ENCODE measurements at regions not wholly inside any gene's neighbourhood (a gene's known extent, or its start where the extent isn't known, plus 50 kb on each side); places are given as distances from the start of the nearest gene placed in this dataset.

DNA sequence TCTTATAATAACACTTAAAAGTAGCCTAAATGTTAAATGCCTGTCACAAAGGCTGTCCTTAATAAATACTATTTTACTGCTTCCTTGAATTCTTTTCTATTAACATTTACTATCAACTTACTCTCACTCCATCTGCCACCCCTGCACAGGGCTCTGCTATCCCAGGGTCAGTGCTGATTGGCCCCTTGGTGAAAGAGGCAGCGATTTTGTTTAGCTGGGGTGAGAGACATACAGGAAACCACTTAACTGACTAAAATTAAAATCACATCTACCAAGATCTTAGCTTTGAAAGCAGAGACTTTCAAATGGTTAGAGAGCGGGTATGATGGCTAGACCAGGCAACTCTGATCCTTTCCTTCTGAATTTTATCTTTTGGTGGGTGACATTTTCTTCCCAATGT, 149.9 kb upstream of the HTR2A start:
- no peak for DNase-seq (ENCODE audit: low read depth)

DNA sequence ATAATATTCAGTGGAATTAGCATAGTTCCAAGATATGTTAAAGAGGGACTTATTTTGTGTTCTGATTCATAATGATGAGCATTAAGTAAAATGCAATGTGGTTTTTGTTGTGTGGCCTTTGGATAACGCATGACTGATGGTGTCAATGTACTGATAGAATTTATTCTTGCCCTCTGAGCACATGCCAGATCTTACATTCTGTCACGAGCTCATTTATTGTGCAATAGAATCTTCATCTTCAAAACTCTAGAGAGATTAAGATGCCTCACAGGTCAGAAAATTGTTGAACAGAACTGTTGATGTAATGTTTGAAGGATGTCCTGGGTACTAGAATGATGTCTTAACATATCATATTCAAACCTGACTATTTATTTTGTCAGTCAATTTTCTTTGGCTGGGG, 148.0 kb upstream of the HTR2A start:
- DNase-seq (ENCODE audit: low read depth): no peak

DNA sequence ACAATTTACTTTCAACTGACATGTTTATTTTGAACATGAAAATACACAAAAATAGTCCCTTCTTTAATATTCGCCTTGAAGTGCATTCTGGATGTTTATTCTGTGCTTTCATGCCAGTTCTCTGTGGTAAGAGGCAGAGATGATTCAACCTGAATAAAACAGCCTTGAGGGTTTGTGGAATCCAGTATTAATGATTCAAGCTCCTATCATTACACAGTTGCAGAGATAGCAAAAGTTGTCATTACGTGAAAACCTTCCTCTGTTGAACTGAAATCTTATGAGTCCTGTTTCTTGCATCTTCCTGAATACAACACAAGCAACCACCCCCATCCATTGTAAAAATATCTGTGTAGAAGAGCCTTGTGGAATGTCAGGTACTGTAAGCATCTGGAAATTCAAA, 142.3 kb upstream of the HTR2A start:
- no peak for DNase-seq (ENCODE audit: low read depth)

DNA sequence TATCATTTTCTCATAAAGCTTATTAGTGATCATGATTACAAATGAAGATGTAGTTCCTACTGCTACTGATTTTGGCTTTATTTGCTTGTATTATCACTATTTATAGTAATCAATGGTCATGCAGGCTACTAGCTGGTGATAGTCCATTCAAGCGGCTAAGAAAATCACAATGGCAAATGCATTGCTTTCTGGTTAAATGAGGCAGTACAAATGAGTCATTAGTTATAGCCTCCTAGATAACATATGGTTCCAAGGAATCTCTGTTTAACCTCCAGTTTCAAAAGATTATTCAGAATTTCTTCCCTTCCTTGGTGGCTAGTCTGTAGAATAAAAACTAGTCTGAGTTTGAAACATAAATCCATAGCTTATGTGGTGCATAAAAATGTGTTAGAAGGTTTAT, 141.3 kb upstream of the HTR2A start:
- no peak for DNase-seq (ENCODE audit: low read depth)

DNA sequence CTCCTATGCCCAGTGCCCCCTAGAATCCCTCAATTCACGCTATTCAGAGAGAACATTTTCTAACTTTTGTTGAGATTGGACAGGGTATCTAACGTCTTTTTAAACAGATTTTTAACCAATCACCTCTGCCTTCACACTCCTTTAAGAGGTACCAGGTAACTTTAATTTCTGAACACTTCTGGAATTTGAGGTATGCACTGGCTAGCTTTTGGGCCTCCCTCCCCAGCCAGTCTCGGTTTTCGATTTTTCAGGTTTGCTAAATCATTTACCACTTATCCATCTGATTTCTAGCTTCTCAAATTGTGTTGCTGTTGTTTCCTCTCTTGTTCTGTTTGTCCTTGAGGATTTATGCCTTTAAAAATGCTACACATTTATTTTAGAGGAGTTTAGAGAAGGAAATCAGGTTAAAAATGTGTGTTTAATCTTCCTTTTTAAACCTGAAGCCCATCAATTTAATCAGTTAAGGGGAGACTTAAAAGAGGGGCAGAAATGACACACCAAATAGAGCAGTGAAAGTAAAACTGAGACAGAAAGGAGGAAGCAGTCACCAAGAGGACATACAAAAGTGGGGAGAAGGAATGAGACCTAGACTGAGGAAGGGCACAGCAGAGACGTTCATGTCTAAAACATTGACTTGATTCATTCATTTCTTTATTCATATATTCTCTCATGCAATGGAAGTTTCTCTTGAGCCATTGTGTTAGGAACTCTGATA, 139.6 kb upstream of the HTR2A start:
- no peak for DNase-seq (ENCODE audit: low read depth)

DNA sequence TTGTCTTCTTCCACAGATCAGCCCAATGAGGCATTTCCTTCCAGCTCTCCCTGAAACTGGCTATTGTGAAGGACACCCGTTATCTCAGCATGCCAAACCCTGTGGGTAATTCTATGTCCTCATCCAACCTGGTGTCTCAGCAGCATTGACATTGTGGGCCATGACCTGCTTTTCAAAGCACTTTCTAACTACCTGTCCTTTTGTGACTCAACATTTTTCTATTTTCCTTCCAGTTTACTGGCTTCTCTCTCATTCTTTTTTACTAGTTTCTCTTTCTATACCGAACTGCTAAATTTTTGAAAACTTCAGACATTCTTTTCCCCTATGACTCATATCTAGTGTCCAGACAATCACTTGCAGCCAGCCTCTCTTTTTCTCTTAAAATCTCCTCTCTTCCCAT, 136.4 kb upstream of the HTR2A start:
- no peak for DNase-seq (ENCODE audit: low read depth)

DNA sequence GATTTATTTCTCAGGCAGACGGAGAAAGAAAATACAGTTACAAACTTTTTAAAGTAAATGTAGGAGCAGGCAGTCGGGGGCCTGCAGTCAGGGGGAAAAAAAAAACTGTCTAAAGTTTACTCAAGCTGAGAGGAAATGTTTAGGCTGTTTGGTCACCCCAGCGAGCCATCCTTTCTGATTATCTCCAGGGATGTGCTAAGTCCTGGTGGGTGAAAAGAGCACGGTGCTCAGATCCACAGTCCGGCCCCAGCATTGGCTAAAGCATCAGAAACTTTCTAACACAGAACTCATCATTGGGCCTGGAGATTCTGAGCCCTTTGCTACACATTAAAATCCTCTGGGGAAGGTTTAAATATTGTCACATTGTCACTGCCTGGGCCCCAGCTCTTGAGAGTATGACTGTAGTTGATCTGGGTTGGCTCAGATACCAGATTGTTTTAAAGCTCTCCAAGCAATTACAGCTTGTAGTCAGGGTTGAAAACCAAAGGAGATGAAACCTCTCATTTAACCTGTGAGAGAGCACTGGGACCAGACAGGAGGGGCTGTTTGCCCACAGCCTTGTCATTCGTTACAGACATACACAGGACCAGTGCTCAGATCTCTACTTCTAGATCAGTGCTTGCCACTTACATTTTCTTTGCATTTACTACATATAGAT, 131.1 kb upstream of the HTR2A start:
- DNase-seq (ENCODE audit: low read depth): no peak

DNA sequence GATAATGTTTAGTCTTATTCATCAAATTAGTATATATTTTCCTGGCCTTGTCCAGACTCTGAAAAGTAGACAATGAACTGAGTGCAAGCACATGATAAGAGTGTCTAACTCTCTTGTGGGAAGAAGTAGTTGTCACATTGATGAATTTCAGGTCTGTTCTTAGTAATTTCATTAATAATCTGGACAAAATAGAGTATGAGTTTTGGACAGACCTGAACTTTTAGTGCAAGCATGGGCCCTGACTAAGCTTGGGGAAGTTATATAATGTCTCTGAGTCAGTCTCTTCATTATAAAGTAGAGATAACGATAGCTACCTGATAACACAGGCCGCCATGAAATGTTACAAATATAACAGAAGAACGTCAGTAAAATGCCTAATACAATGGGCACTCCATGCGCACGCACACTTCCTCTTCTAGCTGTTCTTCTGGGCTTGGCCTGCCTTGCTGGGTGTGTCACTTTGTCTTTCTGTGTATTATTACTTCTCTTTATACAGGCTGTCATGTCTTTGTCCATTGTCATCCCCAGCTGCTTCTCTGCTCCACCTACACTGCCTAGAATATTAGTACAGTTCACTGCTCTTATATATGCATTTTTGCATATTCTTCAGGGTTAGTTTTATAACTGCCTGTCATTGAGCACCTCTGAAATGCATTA, 129.1 kb upstream of the HTR2A start:
- no peak for DNase-seq (ENCODE audit: low read depth)

DNA sequence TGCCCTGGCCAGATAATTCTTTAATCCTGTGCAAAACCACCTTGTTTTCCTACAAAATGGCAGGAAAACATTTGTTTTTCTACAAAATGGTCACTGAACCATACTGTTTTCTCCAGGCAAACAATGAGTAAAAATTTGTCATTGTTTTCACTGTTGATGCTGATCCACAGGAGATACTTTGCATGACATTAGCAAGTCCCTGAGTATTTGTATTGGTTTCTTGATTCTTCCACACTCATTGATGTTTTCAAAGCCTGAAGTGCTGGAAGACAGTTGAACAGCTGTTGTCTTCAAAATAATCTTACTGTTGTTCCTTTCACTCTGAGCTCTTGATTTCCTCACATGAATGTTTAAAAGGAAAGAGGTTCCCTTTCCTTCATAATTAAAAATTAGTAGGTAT, 123.1 kb upstream of the HTR2A start:
- no peak for DNase-seq (ENCODE audit: low read depth)

DNA sequence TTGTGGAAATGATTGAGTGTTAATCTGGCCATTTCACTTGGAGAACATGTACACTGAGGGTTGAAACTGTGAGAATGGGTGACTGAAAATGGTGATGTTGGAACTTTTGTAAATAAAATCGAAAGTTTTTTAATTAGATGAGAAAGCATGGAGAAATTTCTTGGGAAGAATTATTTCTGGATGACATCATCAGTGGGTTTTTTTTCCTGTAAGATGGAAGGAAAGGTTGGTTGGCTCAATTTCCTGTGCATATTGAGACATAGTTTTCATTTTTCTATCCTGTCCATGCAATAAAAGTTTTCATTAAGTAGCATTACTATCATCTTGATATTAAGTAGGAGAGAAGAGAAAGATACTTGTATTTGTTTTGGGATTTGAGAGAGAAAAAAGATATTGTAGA, 120.6 kb upstream of the HTR2A start:
- no peak for DNase-seq (ENCODE audit: low read depth)

DNA sequence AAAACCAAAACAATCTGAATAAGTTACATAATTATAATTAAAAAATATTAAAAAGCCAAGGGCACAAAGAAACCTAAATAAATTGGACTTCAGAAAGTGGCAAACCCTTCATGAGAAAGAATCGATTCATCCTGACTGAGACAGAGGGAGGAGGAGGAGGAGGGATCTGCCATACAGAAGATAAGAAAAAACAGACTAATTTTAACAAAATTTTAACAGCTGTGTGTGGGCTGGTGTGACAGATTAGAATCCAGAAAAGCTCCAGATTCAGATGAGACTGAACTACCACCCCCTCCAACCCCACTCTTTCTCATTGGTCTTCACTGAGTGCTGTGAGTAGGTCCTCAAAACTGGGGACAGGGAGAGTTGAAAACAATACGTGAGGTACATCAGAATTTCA, 111.5 kb upstream of the HTR2A start:
- no peak for DNase-seq (ENCODE audit: low read depth)

DNA sequence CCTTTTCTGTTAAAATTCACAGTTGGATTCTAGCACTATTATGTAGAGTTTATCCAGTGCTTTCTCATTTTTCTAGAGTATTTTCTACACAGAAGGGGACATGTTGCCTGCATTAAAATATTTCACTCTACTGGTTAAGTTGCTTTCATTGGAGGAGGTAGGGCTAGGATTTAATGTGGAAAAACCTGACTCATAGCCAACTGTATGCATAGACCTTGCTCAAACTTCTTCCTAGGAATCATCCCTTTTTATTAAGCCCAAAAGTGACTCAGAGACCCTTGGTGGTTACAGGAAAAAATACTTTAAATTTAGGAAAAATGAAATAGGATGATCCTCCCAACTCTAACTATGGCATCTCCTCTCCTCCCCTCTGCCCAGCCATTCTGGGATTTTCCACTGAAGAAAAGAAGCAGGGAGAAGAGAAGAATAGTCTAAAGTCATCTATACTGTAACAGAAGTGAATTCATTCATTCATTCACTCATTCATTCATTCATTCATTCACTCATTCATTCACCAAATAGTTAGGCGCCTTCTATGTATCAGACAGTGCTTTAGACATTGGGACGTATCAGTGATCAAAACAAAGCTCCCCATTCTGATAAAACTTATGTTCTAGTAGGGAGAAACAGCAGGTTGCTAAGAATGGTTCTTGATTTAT, 109.0 kb upstream of the HTR2A start:
- no peak for DNase-seq (ENCODE audit: low read depth)

DNA sequence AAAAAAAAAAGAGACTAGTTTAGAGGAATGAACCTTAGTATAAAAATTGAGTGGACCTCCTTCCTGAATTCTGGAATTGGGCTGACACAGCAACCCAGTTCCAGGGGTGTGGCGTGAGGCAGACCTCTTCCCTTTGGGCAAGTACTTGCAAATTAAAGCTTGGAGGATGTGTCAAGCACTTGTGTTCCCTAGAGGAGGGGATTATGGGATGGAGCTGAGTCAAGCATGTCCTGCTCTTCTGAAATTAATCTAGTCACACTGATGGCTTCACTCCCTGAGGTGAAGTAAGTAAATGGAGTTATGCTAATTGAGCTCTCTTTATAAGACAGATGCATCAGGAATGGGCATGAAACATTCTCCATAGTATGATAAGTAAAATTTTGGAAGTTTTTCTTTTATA, 107.7 kb upstream of the HTR2A start:
- DNase-seq (ENCODE audit: low read depth): no peak

DNA sequence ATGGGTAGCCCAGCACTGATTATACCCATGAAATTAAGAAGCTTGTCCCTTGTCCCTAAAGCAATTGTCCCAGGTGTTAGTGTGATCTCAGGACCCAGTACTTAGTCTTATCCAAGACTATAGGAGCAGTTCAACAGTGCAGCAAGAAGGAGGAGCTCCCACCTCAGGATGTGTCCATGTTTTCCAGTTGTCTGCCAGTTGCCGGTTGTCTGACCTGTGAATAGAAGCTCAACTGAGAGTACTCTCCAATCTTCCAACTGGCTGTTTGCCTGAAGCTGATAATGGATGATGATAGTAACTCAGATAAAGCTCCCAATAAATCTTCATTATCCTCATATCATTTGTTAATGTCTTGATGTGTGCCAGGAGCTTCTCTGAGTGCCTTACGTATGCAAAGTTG, 107.2 kb upstream of the HTR2A start:
- DNase-seq (ENCODE audit: low read depth): no peak

DNA sequence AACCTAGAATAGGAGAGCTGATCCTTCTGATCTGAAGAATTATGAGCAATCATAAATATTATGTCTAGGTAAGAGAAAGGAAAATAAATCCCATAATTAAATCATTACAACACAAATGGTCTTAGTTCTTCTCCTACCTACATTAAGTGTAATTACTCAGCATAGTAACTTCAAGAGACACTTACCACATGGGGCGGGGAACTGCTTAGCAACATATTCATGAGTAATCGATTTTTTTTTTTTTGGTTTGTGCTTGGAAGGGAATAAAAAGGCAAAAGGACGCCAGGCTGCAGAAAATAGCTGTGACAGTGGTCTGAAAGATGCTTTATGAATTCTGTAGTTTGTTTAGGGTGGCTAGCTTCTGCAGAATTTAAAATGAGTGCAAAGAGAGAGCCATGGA, 103.3 kb upstream of the HTR2A start:
- DNase-seq (ENCODE audit: low read depth): no peak

DNA sequence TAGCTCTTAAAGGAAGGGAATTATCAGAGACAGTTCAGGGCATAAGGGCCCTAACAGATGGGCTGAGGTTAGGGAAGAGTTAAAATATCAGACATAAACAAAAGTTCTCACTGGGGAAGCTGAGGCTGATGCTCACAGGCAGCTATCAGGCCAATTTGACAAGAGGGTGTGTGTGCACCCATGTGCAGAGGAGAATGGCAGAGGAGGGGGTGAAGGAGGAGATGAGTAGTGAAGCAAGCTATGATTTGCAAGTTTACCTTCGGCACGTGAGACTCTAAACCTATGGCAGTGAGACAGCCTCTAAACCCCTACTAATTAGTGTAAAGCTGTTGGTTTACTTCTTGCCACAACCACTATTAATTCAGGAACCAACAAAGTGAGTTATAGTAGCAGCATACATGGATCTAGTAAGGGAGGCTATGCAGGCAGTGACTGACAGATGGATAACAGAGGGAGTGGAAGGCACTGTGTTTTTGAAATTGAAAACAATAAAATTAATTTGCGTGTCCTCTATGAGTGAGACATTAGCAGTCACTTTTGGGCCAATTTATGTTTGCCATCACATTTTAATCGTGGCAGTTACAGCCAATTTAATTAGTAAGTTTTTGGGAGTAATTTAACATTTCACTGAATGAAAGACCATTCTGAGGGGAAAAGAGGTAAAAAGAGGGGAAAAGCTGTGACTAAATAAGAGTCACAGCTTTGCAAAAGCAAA, 99.6 kb upstream of the HTR2A start:
- DNase-seq (ENCODE audit: low read depth): no peak

DNA sequence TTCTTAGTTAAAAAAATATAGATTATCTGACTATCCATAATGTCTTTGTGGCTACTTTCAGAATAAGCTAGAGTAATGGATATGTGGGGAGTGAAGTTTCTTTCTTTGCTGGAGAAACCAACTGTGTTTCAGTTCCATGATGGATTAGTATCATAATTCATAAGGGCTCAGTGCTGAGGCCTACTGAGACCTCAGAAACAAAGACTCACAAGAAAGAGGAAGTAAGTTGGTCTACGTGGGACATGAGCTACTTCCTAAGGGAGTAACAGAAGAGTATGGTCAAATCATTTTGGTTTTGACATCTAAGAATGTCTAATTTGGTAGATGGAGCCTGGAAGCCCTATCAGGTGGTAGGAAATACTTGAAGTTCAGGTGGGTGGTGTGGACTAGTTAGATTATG, 99.0 kb upstream of the HTR2A start:
- no peak for DNase-seq (ENCODE audit: low read depth)

DNA sequence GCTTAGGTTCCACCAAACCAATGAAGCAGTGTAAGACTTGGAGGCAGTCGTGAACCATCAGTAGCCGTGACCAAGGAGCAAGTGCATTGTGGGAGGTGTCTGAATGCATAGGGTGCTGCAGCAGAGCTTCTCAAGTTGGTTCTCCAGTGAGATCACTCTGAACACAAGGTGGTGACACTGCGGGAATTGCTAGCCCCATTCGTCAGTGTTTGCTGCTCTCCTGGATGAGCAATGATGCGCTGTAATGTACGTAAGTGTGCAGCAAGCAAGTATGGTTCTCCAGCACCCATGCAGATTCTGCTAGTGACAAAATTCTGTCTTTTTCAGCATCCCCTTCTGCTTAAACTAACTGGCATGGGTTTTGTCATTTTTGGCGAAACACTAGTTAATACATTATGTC, 97.6 kb upstream of the HTR2A start:
- no peak for DNase-seq (ENCODE audit: low read depth)

DNA sequence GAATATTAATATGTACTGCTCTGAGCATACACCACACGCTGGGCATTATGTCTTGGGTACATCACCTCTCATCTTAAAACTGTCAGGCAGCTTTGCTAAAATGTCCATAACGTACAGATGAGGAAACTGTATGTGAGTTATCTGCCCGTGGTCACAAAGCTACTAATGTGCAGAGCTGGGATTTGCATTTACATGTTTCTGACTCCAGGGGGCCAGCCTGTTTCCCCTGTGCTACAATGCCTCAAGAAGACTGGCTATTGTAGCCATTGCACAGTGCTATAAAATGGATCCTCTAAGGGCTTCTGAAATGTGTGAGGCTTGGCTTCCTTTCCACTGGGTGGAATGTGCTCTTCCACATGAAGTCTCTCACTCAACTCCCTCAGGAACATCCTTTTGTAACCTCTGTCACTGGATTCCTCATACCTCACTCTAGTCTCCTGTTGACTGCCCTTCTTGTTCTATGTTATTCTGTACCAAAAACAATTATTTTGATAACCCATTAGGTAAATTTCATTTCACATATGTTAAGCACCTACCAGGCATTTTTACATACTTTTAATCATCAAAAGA, 95.6 kb upstream of the HTR2A start:
- DNase-seq (ENCODE audit: low read depth): no peak

DNA sequence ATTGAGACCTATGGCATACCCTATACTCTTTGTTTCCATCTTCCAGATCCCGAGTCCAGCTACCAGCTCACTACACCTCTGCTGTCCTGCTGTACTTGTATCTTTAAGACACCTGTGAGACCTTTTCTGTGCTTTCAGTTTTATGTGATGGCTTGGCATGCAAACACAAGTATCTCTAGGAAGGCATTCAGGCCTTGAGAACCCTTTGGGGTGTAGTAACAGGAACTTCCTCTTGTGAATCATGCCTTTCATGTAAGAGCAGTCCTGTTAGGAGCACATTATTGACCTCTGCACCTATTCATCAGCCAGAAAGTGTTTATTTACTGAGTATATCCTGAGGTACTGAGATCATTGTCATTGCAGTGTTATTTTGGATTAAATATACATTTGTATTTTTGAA, 87.0 kb upstream of the HTR2A start:
- DNase-seq (ENCODE audit: low read depth): no peak

DNA sequence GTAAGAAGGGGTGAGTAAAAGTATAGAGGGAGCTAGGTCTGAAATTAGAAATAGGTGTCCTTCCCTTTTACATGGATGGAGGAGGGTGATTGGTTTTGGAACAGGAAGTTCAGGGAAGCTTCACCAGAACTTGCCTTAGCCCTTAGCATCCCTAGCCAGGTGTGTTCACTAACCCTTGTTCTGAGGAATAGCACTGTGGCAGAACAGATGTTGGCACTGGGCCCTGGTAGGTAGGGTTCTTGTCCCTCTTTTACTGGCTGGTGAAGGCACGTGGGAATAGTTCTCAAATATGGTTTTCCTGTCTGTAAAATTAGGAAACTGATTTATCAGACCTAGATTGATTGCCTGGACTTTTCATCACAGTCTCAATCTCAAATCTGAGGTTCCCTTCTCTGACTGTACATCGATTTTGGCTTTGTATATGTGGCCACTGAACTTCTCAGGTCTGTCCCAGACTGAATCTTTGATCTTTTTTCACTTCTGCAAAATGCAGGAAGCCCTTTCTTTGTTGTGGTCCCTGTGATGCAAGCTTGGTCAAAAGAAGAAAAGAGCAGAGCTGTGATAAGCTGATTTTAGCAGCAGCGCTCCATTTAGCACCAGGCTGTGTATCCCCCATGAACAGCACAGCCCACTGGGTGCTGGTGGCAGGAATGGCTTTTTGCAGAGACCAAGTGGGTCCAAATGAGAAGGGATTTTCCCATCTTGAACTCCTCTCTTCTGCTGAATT, 86.2 kb upstream of the HTR2A start:
- DNase-seq (ENCODE audit: low read depth): no peak

All from HS-5 (cell line).